GM12865 (cell line): ENCODE measurements at regions not wholly inside any gene's neighbourhood (a gene's known extent, or its start where the extent isn't known, plus 50 kb on each side); places are given as distances from the start of the nearest gene placed in this dataset.

Experiments
- DNase-seq: peaks from one replicate; pipeline ENCODE4 v3.0.0; 2010; ENCODE audit warnings: low read depth
- H3K4me3 ChIP-seq: 2 replicates; pipeline ENCODE4 v1.5.1; 2011; ENCODE audit warnings: mild to moderate bottlenecking, low read depth, low read length, control low read depth
- TF ChIP-seq, protein P1 (sequence below): IDR thresholded peaks from 2 replicates; pipeline ENCODE4 v1.5.1; 2011; ENCODE audit warnings: low read length, control low read depth, low read depth, inconsistent platforms; ENCODE audit not compliant: insufficient read depth; ENCODE audit errors: missing control alignments

DNA sequence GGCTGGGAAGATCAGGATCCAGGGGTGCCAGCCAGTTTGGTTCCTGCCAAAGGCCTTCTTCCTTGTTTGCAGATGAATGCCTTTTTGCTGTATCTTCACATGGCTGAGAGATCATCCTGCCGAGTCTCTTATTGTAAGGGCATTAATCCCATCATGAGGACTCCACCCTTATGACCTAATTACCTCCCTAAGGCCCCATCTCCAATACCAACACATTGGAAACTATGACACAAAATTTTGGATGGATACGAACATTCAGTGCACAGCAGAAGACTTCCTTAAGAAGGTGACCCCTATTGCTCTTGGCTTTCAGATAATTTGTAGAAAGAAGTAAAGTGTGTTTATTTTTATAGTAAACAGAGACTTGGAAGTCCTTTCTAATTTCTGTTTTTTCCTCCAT lies 1164.7 kb upstream of the CDH8 start:
- no peak overlapping the region for H3K4me3 ChIP-seq
- no peak for DNase-seq
- TF ChIP-seq, protein P1, sequence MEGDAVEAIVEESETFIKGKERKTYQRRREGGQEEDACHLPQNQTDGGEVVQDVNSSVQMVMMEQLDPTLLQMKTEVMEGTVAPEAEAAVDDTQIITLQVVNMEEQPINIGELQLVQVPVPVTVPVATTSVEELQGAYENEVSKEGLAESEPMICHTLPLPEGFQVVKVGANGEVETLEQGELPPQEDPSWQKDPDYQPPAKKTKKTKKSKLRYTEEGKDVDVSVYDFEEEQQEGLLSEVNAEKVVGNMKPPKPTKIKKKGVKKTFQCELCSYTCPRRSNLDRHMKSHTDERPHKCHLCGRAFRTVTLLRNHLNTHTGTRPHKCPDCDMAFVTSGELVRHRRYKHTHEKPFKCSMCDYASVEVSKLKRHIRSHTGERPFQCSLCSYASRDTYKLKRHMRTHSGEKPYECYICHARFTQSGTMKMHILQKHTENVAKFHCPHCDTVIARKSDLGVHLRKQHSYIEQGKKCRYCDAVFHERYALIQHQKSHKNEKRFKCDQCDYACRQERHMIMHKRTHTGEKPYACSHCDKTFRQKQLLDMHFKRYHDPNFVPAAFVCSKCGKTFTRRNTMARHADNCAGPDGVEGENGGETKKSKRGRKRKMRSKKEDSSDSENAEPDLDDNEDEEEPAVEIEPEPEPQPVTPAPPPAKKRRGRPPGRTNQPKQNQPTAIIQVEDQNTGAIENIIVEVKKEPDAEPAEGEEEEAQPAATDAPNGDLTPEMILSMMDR = no peak

DNA sequence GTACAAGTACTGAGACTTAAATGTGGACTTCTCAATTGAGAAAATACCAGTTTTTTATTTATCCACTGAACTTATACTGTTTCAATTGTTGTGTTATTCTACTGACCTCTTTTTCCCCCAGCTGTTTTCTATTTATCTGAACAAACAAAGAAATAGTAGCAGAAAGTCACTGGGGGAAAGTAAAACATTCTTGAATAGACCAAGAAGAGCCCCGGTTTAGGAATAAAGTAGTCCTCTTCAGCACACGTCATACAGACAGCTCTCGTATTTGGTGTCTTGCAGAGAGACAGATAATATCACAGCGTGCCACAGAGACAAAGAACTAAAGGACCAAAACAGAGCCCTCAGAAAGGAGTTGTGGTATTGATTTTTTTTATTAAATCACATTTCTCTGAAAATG lies 1159.1 kb upstream of the CDH8 start:
- DNase-seq = no peak
- TF ChIP-seq, protein P1 = no peak
- H3K4me3 ChIP-seq = no peak overlapping the region

DNA sequence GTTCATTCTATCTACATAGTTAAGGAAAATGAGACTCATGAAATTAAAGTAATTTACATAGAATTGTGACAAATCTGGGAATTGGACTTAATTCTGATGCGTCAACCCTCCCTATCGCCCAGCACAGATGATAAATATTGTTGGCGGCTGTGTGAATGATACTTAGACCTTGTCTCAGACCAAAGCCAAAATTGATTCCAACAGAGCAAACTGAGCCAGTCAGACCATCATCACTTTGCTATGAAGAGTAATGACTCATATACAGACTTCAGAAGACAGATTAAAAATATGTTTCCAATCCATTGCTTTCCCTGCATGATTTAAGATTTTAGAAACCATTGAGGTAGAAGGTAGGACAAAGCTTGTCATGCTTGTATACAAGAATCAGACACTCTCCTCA lies 1156.7 kb upstream of the CDH8 start:
- H3K4me3 ChIP-seq = no peak overlapping the region
- TF ChIP-seq, protein P1 = no peak
- DNase-seq = no peak

DNA sequence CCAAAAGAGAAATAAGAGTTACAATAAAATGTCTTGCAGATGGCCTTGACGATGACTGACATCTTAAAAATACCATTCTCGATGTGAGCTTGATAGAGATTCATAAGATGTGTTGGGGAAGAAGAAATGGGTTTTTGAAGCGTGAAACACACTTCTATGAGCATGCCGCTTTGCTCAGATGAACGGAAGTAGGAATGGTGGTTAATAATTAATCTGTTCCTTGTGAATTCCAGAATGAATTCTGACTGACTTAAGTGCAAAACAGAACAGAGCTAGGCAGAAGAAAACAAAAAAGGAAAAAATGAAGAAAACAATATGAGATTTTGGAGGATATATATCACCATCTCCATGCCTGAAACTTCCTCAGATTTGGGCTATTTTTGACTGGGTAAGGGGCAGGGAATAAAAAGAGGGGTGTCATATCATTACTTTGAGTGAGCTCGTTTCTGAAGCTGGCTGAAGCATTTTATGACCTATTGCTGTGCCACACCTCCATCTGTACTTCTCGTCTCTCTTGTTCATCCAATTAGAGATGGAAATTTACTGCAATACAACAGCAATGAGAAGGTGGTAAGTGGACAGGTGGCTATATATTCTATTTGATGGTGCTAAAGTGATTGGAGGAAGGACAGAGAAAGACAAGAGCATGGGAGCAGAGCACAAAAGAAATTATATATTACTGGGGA lies 1152.0 kb upstream of the CDH8 start:
- TF ChIP-seq, protein P1 = no peak
- no peak for DNase-seq
- no peak overlapping the region for H3K4me3 ChIP-seq

DNA sequence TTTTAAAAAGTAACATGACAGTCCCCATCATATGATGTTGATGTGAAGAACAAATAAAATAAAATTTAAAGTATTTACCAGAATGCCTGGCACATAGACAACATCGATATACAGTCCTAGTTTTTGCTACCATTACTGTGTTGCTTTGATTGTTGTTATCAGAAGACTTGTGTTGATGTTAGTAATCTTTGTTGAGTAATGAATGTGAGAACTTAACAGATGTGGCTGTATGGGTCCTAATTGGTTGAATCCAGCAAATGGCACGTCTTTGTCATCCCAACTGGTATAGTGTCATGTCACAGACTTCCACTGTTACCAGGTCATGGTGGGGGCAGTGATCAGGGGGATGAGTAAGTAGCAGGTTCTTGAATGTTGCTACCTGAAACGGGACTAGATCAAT lies 1151.4 kb upstream of the CDH8 start:
- H3K4me3 ChIP-seq = no peak overlapping the region
- no peak for DNase-seq
- TF ChIP-seq, protein P1 = no peak

DNA sequence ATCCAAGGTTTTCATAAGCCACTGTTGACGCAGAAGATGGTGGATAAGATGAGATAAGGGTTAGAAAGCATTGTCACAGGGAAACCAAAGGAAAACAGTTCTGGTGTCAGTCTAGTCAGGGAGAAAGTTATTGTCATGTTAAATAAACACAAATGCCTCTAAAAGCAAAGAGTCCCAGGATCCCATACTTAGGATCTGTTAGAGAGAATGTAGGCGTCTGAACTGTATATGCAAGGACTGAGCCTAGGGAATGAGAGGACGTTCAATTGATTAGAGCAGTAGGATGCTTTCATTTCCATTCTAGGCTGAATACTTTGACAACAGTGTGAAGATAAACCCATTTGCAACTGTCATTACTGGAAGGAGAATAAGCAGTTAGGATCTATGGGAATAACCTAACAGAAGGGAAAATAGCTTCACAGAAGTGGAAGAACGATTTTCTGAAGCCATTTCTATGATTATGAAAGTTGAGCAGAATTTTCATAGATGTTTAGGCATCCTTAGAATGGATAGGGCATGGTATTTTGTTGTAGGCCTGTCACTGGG lies 1149.1 kb upstream of the CDH8 start:
- TF ChIP-seq, protein P1 = no peak

DNA sequence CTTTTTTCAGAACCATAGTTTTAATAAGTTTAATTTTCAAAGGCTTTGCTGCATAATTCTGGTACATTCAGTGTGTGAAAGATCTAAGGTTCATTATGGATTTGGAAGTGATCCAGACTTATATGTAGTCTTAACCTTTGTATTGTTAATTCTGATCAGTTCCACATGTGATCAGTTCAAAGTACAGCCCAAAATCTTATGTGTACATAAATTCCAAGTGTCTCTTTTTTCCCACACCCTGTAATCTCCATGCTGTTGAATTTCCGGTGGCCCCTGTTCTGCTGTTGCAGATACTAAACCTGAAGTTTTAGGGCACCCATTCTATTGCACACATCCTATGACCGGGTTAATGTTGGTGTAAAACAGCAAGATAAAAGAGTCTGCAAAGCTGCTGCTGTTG lies 1147.5 kb upstream of the CDH8 start:
- DNase-seq = no peak
- no peak overlapping the region for H3K4me3 ChIP-seq
- TF ChIP-seq, protein P1 = no peak

More for the DNA sequence above, 1149.1 kb upstream of the CDH8 start:
- H3K4me3 ChIP-seq = no peak overlapping the region
- no peak for DNase-seq
